GM11168 (cell line): ENCODE measurements at regions not wholly inside any gene's neighbourhood (a gene's known extent, or its start where the extent isn't known, plus 50 kb on each side); places are given as distances from the start of the nearest gene placed in this dataset.

Source experiments
- in situ Hi-C: fragments of 300-500 bp; cut with MboI; formaldehyde crosslinking; loops from one replicate; pipeline ENCODE4 v1.12.0; 2022; ENCODE audit warnings: low sequenced_read_pairs; ENCODE audit not compliant: unreplicated experiment

GRCh38 chr1:239322369-239322768 lies 64.0 kb upstream of the CHRM3 start:
- in situ Hi-C loops = no loop called here

GRCh38 chr1:239321877-239322276 lies 64.5 kb upstream of the CHRM3 start:
- in situ Hi-C loops = no loop called here

DNA sequence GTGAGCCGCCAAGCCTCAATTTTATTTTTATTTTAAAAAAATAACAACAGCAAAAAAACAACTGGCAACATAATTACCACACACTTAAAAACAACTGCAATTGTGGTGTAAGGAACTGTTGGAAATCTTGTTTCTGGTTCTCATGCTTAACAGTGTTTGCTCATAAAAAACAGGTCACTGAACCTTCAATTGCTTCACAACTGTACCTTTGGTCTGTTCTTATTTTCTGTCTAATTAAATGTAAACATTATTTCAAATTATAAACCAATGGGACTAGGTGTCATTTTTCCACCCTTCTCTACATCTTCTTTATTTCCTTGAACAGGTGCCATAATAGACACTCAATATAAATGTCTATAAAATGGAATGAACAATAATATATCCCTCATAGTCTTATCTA lies 68.4 kb upstream of the CHRM3 start:
- in situ Hi-C loops = no loop called here

GRCh38 chr1:239315631-239316217 lies 70.6 kb upstream of the CHRM3 start:
- in situ Hi-C loops = no loop called here

- in situ Hi-C loops = no loop called here
Observed at GRCh38 chr1:239311331-239311730, 75.0 kb upstream of the CHRM3 start.

DNA sequence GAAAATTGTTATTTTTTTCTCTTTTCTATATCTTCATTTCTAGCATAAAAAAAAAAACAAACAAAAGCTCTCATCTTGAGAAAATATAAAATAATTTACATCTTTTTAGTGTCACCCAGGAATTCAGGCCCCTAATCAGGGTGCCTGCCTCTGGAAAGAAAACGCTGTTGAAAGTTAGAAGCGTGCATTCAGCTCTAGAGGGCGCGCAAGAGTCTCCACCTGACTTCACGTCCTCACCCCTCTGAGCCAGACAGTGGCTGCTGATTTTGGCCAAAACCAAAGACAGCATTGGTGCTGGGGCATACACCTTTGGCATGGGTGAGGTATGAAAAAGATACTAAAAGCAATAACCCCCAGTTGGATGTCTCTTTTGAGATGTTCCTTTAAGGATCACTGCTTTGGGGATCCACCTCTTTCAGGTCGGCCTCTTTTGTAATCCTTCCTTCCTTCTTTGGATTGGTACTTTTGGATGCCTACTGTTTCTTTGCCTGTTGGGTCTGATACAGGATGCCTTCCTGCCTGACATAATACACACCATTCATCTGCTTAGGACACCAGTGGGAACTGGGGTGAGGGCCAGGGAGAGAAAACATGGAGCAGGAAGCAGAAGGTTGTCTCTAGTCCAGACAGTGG lies 77.6 kb upstream of the CHRM3 start:
- in situ Hi-C loops = no loop called here

- in situ Hi-C loops = no loop called here
Observed at GRCh38 chr1:239307886-239308285, 78.5 kb upstream of the CHRM3 start.

- in situ Hi-C loops = no loop called here
Observed at GRCh38 chr1:239306426-239306825, 79.9 kb upstream of the CHRM3 start.

DNA sequence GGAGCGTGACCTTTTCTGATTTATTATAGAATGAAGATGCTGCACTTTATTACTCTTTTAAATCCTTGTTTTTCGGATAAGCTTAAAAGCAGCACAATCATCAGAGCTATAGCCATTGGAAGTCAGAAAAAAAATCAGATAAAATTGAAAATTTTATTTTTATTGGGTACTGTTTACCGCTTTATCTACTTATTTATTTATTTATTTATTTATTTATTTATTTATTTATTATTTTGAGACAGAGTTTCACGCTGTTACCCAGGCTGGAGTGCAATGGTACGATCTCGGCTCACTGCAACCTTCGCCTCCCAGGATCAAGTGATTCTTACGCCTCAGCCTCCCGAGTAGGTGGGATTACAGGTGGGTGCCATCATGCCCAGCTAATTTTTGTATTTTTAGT lies 83.1 kb upstream of the CHRM3 start:
- in situ Hi-C loops = no loop called here

GRCh38 chr1:239302696-239303095 lies 83.7 kb upstream of the CHRM3 start:
- in situ Hi-C loops = no loop called here

GRCh38 chr1:239301251-239301650 lies 85.1 kb upstream of the CHRM3 start:
- in situ Hi-C loops = no loop called here

GRCh38 chr1:239297910-239298309 lies 88.5 kb upstream of the CHRM3 start:
- in situ Hi-C loops = no loop called here

DNA sequence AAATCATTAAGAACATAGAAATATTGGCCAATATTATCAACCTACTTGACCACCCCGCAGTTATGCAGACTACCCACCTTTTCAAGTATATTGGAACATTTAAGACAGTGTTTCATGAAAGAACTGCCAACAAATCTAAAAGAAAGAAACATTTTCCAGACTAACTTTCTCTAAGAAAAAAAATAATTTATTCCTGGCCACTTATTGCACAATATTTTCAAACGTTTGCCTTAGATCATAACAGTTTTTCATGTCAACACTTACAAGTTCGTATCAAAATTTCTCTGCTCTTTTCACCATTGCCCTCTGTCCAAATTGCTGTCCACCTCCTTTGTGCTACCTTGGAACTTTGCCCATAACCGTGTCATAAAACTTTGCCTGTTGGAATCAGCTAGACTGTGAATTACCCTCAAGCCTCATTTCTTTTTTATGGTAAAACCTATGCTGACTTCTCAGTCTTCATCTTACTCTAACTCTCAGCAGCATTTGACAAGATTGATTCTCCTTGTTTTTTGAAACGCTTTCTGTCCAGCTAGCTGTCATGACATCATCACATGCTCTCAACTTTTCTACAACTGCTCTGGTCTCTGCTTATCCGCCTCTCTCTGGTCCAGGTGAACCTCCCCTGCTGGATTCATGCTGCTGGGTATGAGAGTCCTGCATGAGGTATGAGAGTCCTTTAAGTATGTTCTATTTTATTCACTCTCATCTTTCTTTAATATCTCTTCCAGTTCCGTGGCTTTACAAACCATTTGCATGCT lies 92.8 kb upstream of the CHRM3 start:
- in situ Hi-C loops = no loop called here

GRCh38 chr1:239288820-239289554 lies 97.4 kb upstream of the CHRM3 start:
- in situ Hi-C loops = no loop called here

DNA sequence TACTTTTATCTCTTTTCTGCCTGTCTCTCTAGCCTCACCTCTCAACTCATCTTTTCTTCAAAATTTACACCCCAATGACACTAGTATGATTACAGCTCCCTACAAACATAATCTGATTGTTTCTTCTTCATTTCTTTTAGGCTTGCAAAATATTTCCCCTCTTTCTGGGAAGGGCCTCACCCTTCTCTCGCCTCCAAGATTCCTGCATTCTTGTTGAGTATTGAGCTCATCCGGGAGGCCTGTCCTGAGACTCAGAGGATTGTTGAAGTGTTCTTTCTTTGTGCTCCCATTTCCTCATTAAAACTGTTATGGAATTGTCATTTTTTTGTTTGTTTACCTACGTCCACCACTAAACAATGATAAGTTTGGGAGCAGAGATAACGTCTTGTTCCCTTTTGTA lies 99.1 kb upstream of the CHRM3 start:
- in situ Hi-C loops = no loop called here

DNA sequence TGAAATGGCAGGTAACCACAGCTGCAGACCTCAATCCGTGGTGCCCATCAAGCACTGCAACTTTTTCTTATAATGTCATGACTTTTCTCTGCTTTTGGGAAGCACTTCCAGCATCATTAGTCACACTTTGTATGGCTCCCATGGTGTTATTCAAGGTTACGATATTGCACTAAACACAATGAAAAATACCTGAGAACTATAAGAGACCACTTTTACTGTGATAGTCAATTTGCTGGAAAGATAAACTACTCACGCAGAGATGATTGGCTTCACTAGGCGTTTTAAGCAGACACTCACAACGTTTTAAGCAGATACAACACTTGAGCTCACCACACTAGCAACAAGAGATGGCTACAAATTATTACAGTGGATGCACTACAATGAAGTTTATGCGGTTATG lies 103.2 kb upstream of the CHRM3 start:
- in situ Hi-C loops = no loop called here

GRCh38 chr1:239282411-239282810 lies 104.0 kb upstream of the CHRM3 start:
- in situ Hi-C loops = no loop called here

GRCh38 chr1:239276051-239276450 lies 110.3 kb upstream of the CHRM3 start:
- in situ Hi-C loops = no loop called here

DNA sequence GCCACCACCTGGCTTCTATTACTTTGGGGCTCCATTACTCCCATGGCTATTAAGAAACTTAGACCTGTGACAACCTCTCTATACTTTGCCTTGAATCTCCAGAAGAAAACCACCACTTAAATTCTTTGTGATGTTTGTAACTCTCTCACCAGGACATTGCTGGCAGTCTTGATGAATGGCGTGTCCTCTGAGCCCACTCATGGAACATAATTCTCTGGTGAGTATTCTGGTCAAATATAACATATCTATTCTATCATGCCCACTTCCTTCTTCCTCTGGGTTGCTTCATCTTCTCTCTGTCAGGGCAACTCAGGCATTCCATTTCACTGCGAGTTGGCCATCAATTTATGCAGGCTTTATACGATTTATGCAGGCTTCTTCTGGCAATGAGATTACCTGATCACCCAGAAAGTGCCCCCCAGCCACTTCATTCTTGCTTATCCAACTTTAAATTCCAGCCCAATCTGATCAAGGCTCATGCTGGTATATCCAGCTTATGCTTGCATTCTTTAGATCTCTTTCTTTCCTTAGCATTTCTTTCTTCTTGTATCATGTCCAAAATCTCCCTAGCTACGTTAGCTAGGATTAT lies 112.0 kb upstream of the CHRM3 start:
- in situ Hi-C loops = no loop called here

- in situ Hi-C loops = no loop called here
Observed at GRCh38 chr1:239270509-239270908, 115.9 kb upstream of the CHRM3 start.

GRCh38 chr1:239269706-239270105 lies 116.7 kb upstream of the CHRM3 start:
- in situ Hi-C loops = no loop called here
